ENCODE measurements at regions not wholly inside any gene's neighbourhood (a gene's known extent, or its start where the extent isn't known, plus 50 kb on each side); places are given as distances from the start of the nearest gene placed in this dataset.

DNA sequence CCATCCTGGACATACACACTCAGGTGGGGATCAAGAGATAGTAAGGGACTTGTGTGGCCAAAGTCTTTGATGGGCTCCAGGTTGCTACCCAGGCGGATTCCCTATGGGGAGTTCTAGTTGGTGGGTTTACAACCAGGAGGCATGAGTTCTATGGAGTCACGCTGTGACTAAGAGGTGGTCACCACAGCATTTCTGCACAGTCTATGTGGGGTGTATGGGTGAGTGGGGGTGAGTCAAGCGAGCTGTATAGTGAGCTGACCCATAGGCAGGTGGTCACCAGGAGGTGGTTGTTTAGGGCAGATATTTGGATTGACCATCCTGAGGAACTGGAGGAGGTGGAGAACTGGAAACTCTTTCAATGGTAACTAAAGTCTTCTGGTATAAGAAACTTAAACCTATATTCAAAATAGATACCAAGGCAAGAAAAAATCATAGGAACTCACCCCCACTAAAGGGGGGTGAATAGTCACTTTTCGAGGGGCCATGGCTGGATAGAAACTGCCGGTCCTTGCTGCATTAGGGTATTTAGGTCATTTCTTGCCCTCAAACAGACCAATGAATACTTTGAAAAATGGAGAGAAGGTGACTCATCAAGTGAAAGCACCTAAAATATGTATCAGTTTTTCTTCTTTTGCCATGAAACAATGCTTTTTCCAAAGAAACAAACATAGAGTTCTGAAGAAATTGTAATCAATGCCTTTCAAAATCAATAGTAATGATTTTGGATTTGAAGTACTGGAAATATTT is 84.3 kb upstream of the NRN1 start:
- no peak for DNase-seq (ENCODE audit: low read depth, low spot score)
- Histone ChIP-seq H3K9ac (ENCODE audit: low read length) (no peak overlapping the region), H3K4me3 (replicated peaks in 1 of 2; ENCODE audit: low read depth in 1 of 2, low read length in 2 of 2) (no peak overlapping the region), H3K9me3 (ENCODE audit: control insufficient read depth in 1 of 2, insufficient read depth in 1 of 2, low read depth in 1 of 2, low read length in 2 of 2) (no peaks in the 10 kb centered on the region), H3K9me2 (ENCODE audit: insufficient read depth) (no peaks in the 10 kb centered on the region), H4K20me1 (ENCODE audit: insufficient read depth) (no peaks in the 10 kb centered on the region; the same call in 1 of the 2 replicates), H3K27ac (ENCODE audit: low read depth, low read length) (no peak overlapping the region), H3K36me3 (ENCODE audit: control insufficient read depth in 1 of 2, insufficient read depth in 2 of 2, low read length in 2 of 2) (no peaks in the 10 kb centered on the region), H2AFZ (ENCODE audit: low read depth, low read length, poor library complexity, severe bottlenecking) (no peak overlapping the region), H3K4me1 (ENCODE audit: control insufficient read depth in 1 of 2, insufficient read depth in 2 of 2, low read length in 2 of 2) (no peaks in the 10 kb centered on the region), H3K79me2 (ENCODE audit: insufficient read depth, low read length) (no peaks in the 10 kb centered on the region), H3K4me2 (ENCODE audit: low read length) (no peak overlapping the region), H3K27me3 (ENCODE audit: insufficient read depth, low read length) (peaks cover 37% of the 10 kb centered on the region)
- ChIA-PET POLR2A (no interaction called here), RAD21 (ENCODE audit: low non-redundant PET in 1 of 2, low total read pairs in 2 of 2, uncharacterized antibody in 2 of 2, unreplicated experiment in 2 of 2) (no interaction called here), CTCF (no interaction called here)
- TF ChIP-seq POLR2AphosphoS5 (IDR thresholded peaks at IDR 0.05; ENCODE audit: low read depth, low read length) (no peak), FOSL1 (IDR thresholded peaks at IDR 0.05; ENCODE audit: low read depth) (no peak), EGR1 (IDR thresholded peaks at IDR 0.05; ENCODE audit: low read depth) (no peak), ZNF274 (IDR thresholded peaks at IDR 0.05; ENCODE audit: low read depth, low read length) (no peak), TCF7L2 (IDR thresholded peaks at IDR 0.05; ENCODE audit: borderline replicate concordance, extremely low read depth, insufficient read depth, insufficient read length) (no peak), ELF1 (IDR thresholded peaks at IDR 0.05; ENCODE audit: borderline replicate concordance, low read depth) (no peak), JUND (IDR thresholded peaks at IDR 0.05) (no peak), RAD21 (IDR thresholded peaks at IDR 0.05; ENCODE audit: low read depth) (no peak), SRF (IDR thresholded peaks at IDR 0.05; ENCODE audit: low read depth) (no peak), POLR2A (IDR thresholded peaks at IDR 0.05; ENCODE audit: borderline replicate concordance, extremely low read depth, insufficient read depth, insufficient read length) (no peak), CEBPB (IDR thresholded peaks at IDR 0.05; ENCODE audit: low read depth) (no peak), ZFX (IDR thresholded peaks at IDR 0.05) (no peak), EZH2 (IDR thresholded peaks at IDR 0.05) (no peak), CBX3 (IDR thresholded peaks at IDR 0.05; ENCODE audit: low read depth) (no peak)
- TF ChIP-seq, protein P1, sequence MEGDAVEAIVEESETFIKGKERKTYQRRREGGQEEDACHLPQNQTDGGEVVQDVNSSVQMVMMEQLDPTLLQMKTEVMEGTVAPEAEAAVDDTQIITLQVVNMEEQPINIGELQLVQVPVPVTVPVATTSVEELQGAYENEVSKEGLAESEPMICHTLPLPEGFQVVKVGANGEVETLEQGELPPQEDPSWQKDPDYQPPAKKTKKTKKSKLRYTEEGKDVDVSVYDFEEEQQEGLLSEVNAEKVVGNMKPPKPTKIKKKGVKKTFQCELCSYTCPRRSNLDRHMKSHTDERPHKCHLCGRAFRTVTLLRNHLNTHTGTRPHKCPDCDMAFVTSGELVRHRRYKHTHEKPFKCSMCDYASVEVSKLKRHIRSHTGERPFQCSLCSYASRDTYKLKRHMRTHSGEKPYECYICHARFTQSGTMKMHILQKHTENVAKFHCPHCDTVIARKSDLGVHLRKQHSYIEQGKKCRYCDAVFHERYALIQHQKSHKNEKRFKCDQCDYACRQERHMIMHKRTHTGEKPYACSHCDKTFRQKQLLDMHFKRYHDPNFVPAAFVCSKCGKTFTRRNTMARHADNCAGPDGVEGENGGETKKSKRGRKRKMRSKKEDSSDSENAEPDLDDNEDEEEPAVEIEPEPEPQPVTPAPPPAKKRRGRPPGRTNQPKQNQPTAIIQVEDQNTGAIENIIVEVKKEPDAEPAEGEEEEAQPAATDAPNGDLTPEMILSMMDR (IDR thresholded peaks at IDR 0.05 in 2 of 3, conservative IDR thresholded peaks at IDR 0.05 in 1 of 3; ENCODE audit: borderline replicate concordance in 1 of 3, insufficient read depth in 1 of 3, low read depth in 2 of 3, low read length in 2 of 3) = no peak
- TF ChIP-seq, protein P2, sequence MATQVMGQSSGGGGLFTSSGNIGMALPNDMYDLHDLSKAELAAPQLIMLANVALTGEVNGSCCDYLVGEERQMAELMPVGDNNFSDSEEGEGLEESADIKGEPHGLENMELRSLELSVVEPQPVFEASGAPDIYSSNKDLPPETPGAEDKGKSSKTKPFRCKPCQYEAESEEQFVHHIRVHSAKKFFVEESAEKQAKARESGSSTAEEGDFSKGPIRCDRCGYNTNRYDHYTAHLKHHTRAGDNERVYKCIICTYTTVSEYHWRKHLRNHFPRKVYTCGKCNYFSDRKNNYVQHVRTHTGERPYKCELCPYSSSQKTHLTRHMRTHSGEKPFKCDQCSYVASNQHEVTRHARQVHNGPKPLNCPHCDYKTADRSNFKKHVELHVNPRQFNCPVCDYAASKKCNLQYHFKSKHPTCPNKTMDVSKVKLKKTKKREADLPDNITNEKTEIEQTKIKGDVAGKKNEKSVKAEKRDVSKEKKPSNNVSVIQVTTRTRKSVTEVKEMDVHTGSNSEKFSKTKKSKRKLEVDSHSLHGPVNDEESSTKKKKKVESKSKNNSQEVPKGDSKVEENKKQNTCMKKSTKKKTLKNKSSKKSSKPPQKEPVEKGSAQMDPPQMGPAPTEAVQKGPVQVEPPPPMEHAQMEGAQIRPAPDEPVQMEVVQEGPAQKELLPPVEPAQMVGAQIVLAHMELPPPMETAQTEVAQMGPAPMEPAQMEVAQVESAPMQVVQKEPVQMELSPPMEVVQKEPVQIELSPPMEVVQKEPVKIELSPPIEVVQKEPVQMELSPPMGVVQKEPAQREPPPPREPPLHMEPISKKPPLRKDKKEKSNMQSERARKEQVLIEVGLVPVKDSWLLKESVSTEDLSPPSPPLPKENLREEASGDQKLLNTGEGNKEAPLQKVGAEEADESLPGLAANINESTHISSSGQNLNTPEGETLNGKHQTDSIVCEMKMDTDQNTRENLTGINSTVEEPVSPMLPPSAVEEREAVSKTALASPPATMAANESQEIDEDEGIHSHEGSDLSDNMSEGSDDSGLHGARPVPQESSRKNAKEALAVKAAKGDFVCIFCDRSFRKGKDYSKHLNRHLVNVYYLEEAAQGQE (IDR thresholded peaks at IDR 0.05; ENCODE audit: low read depth) = no peak
- TF ChIP-seq, protein P3, sequence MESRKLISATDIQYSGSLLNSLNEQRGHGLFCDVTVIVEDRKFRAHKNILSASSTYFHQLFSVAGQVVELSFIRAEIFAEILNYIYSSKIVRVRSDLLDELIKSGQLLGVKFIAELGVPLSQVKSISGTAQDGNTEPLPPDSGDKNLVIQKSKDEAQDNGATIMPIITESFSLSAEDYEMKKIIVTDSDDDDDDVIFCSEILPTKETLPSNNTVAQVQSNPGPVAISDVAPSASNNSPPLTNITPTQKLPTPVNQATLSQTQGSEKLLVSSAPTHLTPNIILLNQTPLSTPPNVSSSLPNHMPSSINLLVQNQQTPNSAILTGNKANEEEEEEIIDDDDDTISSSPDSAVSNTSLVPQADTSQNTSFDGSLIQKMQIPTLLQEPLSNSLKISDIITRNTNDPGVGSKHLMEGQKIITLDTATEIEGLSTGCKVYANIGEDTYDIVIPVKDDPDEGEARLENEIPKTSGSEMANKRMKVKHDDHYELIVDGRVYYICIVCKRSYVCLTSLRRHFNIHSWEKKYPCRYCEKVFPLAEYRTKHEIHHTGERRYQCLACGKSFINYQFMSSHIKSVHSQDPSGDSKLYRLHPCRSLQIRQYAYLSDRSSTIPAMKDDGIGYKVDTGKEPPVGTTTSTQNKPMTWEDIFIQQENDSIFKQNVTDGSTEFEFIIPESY (IDR thresholded peaks at IDR 0.05; ENCODE audit: extremely low read depth, insufficient replicate concordance, low read length) = no peak
- TF ChIP-seq, protein P4, sequence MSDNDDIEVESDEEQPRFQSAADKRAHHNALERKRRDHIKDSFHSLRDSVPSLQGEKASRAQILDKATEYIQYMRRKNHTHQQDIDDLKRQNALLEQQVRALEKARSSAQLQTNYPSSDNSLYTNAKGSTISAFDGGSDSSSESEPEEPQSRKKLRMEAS (IDR thresholded peaks at IDR 0.05) = no peak
- BruUV-seq (replicated peaks) = no TSS peak
- intact Hi-C loops (cut with micrococcal nuclease) = no loop called here
- no peak for ATAC-seq

Measured in HCT116 (cell line).